GM12878 (cell line): ENCODE measurements at regions not wholly inside any gene's neighbourhood (a gene's known extent, or its start where the extent isn't known, plus 50 kb on each side); places are given as distances from the start of the nearest gene placed in this dataset.

ENCODE experiments used
- POLR2AphosphoS5 ChIP-seq: IDR thresholded peaks from 2 replicates; pipeline ENCODE4 v1.6.1; 2011; ENCODE audit warnings: mild to moderate bottlenecking, low read length, inconsistent platforms
- TF ChIP-seq, protein P1 (sequence below), 3 experiments: IDR thresholded peaks in 2 of 3; conservative IDR thresholded peaks in 1 of 3; 2 replicates each; pipeline ENCODE4 v1.5.1; 2011; ENCODE audit warnings: low read depth in 3 of 3, low read length in 3 of 3, mild to moderate bottlenecking in 3 of 3, control low read depth in 2 of 3, moderate library complexity in 2 of 3, inconsistent platforms in 1 of 3, mixed read lengths in 1 of 3; ENCODE audit not compliant: control insufficient read depth in 2 of 3, insufficient read depth in 1 of 3; ENCODE audit errors: extremely low read depth in 1 of 3
- TF ChIP-seq, protein P2 (sequence below): fragments of 450-650 bp; IDR thresholded peaks from 2 replicates; pipeline ENCODE4 v1.6.1; 2017; ENCODE audit warnings: mild to moderate bottlenecking, low read depth, inconsistent platforms; ENCODE audit not compliant: poor library complexity, severe bottlenecking

- no peak for TF ChIP-seq POLR2AphosphoS5
- TF ChIP-seq, protein P1, sequence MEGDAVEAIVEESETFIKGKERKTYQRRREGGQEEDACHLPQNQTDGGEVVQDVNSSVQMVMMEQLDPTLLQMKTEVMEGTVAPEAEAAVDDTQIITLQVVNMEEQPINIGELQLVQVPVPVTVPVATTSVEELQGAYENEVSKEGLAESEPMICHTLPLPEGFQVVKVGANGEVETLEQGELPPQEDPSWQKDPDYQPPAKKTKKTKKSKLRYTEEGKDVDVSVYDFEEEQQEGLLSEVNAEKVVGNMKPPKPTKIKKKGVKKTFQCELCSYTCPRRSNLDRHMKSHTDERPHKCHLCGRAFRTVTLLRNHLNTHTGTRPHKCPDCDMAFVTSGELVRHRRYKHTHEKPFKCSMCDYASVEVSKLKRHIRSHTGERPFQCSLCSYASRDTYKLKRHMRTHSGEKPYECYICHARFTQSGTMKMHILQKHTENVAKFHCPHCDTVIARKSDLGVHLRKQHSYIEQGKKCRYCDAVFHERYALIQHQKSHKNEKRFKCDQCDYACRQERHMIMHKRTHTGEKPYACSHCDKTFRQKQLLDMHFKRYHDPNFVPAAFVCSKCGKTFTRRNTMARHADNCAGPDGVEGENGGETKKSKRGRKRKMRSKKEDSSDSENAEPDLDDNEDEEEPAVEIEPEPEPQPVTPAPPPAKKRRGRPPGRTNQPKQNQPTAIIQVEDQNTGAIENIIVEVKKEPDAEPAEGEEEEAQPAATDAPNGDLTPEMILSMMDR (IDR thresholded peaks at IDR 0.05 in 2 of 3, conservative IDR thresholded peaks at IDR 0.05 in 1 of 3; ENCODE audit: control insufficient read depth in 2 of 3, extremely low read depth in 1 of 3, insufficient read depth in 1 of 3, low read depth in 3 of 3, low read length in 3 of 3): no peak
- TF ChIP-seq, protein P2, sequence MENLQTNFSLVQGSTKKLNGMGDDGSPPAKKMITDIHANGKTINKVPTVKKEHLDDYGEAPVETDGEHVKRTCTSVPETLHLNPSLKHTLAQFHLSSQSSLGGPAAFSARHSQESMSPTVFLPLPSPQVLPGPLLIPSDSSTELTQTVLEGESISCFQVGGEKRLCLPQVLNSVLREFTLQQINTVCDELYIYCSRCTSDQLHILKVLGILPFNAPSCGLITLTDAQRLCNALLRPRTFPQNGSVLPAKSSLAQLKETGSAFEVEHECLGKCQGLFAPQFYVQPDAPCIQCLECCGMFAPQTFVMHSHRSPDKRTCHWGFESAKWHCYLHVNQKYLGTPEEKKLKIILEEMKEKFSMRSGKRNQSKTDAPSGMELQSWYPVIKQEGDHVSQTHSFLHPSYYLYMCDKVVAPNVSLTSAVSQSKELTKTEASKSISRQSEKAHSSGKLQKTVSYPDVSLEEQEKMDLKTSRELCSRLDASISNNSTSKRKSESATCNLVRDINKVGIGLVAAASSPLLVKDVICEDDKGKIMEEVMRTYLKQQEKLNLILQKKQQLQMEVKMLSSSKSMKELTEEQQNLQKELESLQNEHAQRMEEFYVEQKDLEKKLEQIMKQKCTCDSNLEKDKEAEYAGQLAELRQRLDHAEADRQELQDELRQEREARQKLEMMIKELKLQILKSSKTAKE: no peak
These were observed 58.3 kb upstream of the ADGRE5 start for GRCh38 chr19:14322889-14323463.
